ENCODE measurements at regions not wholly inside any gene's neighbourhood (a gene's known extent, or its start where the extent isn't known, plus 50 kb on each side); places are given as distances from the start of the nearest gene placed in this dataset.

- TF ChIP-seq EZH2 (optimal IDR thresholded peaks at IDR 0.05; ENCODE audit: low read depth, low read length) (no peak), CTCF (IDR thresholded peaks at IDR 0.05; ENCODE audit: low read length) (no peak), EZH2phosphoT487 (IDR thresholded peaks at IDR 0.05; ENCODE audit: low read length) (no peak)
Observed at GRCh38 chr2:65628156-65628555, 195.8 kb upstream of the SPRED2 start.
